ENCODE measurements at regions not wholly inside any gene's neighbourhood (a gene's known extent, or its start where the extent isn't known, plus 50 kb on each side); places are given as distances from the start of the nearest gene placed in this dataset.
A peak's percentile ranks its signal among the peaks of the same experiment; 100 is the strongest.

- no peak overlapping the region for H3K9ac ChIP-seq (ENCODE audit: low read length)
- no peak overlapping the region for H3K4me3 ChIP-seq (ENCODE audit: insufficient read depth, low read length, poor library complexity, severe bottlenecking)
- H3K27ac ChIP-seq (ENCODE audit: low read depth, low read length) = no peak overlapping the region
- H3K4me2 ChIP-seq (ENCODE audit: low read depth, low read length, poor library complexity, severe bottlenecking) = no peak overlapping the region
- H3K79me2 ChIP-seq (ENCODE audit: insufficient read depth, low read length) = no peaks in the 10 kb centered on the region
- H3F3A ChIP-seq (ENCODE audit: insufficient read depth) = no peaks in the 10 kb centered on the region
- no peaks in the 10 kb centered on the region for H3K9me2 ChIP-seq (replicated peaks; ENCODE audit: insufficient read depth, low read length)
- no peaks in the 10 kb centered on the region for H3K27me3 ChIP-seq (ENCODE audit: low read length)
- no peak overlapping the region for H2AFZ ChIP-seq (ENCODE audit: low read depth, low read length, severe bottlenecking)
- TF ChIP-seq EZH2phosphoT487 (conservative IDR thresholded peaks at IDR 0.05; ENCODE audit: low read length) (no peak), CTCF (IDR thresholded peaks at IDR 0.05; ENCODE audit: insufficient read depth, low read length, poor library complexity, severe bottlenecking) (peak; percentile 76)
- H3K36me3 ChIP-seq (ENCODE audit: low read length) = no peaks in the 10 kb centered on the region
- no peaks in the 10 kb centered on the region for H4K20me1 ChIP-seq (ENCODE audit: low read depth, low read length)
- no peaks in the 10 kb centered on the region for H3K9me3 ChIP-seq (ENCODE audit: insufficient read depth, low read length)
Observed at GRCh38 chr2:23199115-23199918, 185.7 kb upstream of the KLHL29 start.

DNA sequence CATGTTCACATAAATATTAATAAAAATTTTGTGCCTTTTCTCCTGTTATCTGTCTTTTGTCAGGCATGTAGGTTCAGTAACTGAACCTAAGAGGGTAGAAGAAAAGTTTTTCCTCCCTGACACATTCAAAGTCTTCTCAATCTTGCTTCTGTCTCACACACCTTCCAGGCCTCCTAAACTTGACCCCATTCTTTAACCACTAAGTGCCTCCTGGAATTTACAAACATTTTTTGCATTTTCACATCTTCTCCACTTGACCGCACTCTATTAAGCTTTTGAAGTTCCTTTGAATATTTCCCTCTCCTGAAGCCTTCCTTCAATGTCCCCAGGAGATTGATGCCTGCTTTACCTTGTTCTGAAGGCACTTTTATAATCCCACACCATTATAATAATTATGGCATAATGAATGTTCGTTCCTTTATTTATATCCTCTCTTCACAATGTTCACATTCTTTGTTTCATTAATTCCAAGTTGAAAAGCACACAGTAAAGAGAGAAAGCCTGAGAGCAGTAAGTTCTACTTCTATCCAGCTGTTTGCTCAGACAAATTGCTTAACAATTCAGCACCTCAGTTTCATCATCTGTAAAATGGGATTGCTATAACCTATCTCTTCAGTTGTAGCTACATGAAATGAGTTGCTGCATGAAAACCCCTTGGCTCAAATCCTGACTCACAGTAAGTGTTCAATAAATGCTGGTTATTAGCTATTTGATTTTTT lies 184.8 kb upstream of the KLHL29 start:
- Histone ChIP-seq H3K9me3 (ENCODE audit: insufficient read depth, low read length) (no peaks in the 10 kb centered on the region), H3K79me2 (ENCODE audit: insufficient read depth, low read length) (no peaks in the 10 kb centered on the region), H3K36me3 (ENCODE audit: low read length) (no peaks in the 10 kb centered on the region), H3K27me3 (ENCODE audit: low read length) (no peaks in the 10 kb centered on the region), H2AFZ (ENCODE audit: low read depth, low read length, severe bottlenecking) (no peak overlapping the region), H3F3A (ENCODE audit: insufficient read depth) (no peaks in the 10 kb centered on the region), H4K20me1 (ENCODE audit: low read depth, low read length) (no peaks in the 10 kb centered on the region), H3K27ac (ENCODE audit: low read depth, low read length) (no peak overlapping the region), H3K9me2 (replicated peaks; ENCODE audit: insufficient read depth, low read length) (no peaks in the 10 kb centered on the region), H3K4me3 (ENCODE audit: insufficient read depth, low read length, poor library complexity, severe bottlenecking) (no peak overlapping the region), H3K9ac (ENCODE audit: low read length) (no peak overlapping the region), H3K4me2 (ENCODE audit: low read depth, low read length, poor library complexity, severe bottlenecking) (no peak overlapping the region)
- TF ChIP-seq CTCF (IDR thresholded peaks at IDR 0.05; ENCODE audit: insufficient read depth, low read length, poor library complexity, severe bottlenecking) (no peak), EZH2phosphoT487 (conservative IDR thresholded peaks at IDR 0.05; ENCODE audit: low read length) (no peak)

DNA sequence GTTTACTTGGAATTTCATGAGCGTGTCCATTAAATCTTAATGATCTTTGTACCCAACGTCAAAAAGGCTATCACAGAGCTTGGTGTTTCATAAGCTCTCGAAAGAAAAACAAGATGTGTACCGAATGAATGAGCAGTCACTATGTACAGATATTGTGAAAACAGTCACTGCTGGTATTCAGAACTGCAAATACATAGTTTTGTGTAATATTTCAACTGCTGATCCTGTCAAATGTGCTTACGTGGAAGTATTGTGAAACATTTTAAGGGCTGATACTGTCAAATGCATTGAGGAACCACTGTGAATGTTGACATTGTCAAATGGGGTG lies 184.2 kb upstream of the KLHL29 start:
- H3K4me3 ChIP-seq (ENCODE audit: insufficient read depth, low read length, poor library complexity, severe bottlenecking) = no peak overlapping the region
- no peak overlapping the region for H2AFZ ChIP-seq (ENCODE audit: low read depth, low read length, severe bottlenecking)
- H3K79me2 ChIP-seq (ENCODE audit: insufficient read depth, low read length) = no peaks in the 10 kb centered on the region
- no peak overlapping the region for H3K4me2 ChIP-seq (ENCODE audit: low read depth, low read length, poor library complexity, severe bottlenecking)
- no peaks in the 10 kb centered on the region for H4K20me1 ChIP-seq (ENCODE audit: low read depth, low read length)
- H3K9me3 ChIP-seq (ENCODE audit: insufficient read depth, low read length) = no peaks in the 10 kb centered on the region
- H3K36me3 ChIP-seq (ENCODE audit: low read length) = no peaks in the 10 kb centered on the region
- H3K9me2 ChIP-seq (replicated peaks; ENCODE audit: insufficient read depth, low read length) = no peaks in the 10 kb centered on the region
- H3K27me3 ChIP-seq (ENCODE audit: low read length) = no peaks in the 10 kb centered on the region
- no peak overlapping the region for H3K27ac ChIP-seq (ENCODE audit: low read depth, low read length)
- no peak overlapping the region for H3K9ac ChIP-seq (ENCODE audit: low read length)
- no peak for TF ChIP-seq CTCF (IDR thresholded peaks at IDR 0.05; ENCODE audit: insufficient read depth, low read length, poor library complexity, severe bottlenecking)
- no peak for TF ChIP-seq EZH2phosphoT487 (conservative IDR thresholded peaks at IDR 0.05; ENCODE audit: low read length)
- H3F3A ChIP-seq (ENCODE audit: insufficient read depth) = no peaks in the 10 kb centered on the region
